ENCODE measurements at regions not wholly inside any gene's neighbourhood (a gene's known extent, or its start where the extent isn't known, plus 50 kb on each side); places are given as distances from the start of the nearest gene placed in this dataset.

GRCh38 chr10:2858452-2858851 is 208.9 kb upstream of the PFKP start:
- no peak for DNase-seq (ENCODE audit: low spot score)
- Histone ChIP-seq H3K9me3 (ENCODE audit: low read depth) (no peaks in the 10 kb centered on the region), H2AFZ (no peak overlapping the region), H3K27ac (no peak overlapping the region), H3K27me3 (peaks cover 13% of the 10 kb centered on the region), H3K4me1 (ENCODE audit: insufficient read depth) (no peaks in the 10 kb centered on the region), H3K4me2 (no peak overlapping the region), H3K9me2 (replicated peaks; ENCODE audit: insufficient read depth) (no peaks in the 10 kb centered on the region), H4K20me1 (ENCODE audit: insufficient read depth, poor library complexity, severe bottlenecking) (no peaks in the 10 kb centered on the region), H3K36me3 (replicated peaks; ENCODE audit: insufficient read depth, low read depth) (no peaks in the 10 kb centered on the region), H3K79me2 (no peaks in the 10 kb centered on the region), H3K4me3 (no peak overlapping the region)
- TF ChIP-seq CTCF (IDR thresholded peaks at IDR 0.05; ENCODE audit: poor library complexity) (no peak), EZH2phosphoT487 (IDR thresholded peaks at IDR 0.05; ENCODE audit: low read depth, severe bottlenecking, unreplicated experiment) (no peak), EZH2 (IDR thresholded peaks at IDR 0.05; ENCODE audit: borderline replicate concordance) (no peak)
- 80% methylated on average over 2 of the region's 2 CpGs for WGBS (ENCODE audit: low lambda C conversion rate, missing lambda C conversion rate)

- Histone ChIP-seq H2AFZ (no peak overlapping the region), H4K20me1 (ENCODE audit: insufficient read depth, poor library complexity, severe bottlenecking) (no peaks in the 10 kb centered on the region), H3K9me3 (ENCODE audit: low read depth) (no peaks in the 10 kb centered on the region), H3K27ac (no peak overlapping the region), H3K36me3 (replicated peaks; ENCODE audit: insufficient read depth, low read depth) (no peaks in the 10 kb centered on the region), H3K9me2 (replicated peaks; ENCODE audit: insufficient read depth) (no peaks in the 10 kb centered on the region), H3K27me3 (peaks cover 14% of the 10 kb centered on the region), H3K4me1 (ENCODE audit: insufficient read depth) (no peaks in the 10 kb centered on the region), H3K4me3 (no peak overlapping the region), H3K4me2 (no peak overlapping the region), H3K79me2 (no peaks in the 10 kb centered on the region)
- no peak for TF ChIP-seq EZH2phosphoT487 (IDR thresholded peaks at IDR 0.05; ENCODE audit: low read depth, severe bottlenecking, unreplicated experiment)
- no peak for TF ChIP-seq EZH2 (IDR thresholded peaks at IDR 0.05; ENCODE audit: borderline replicate concordance)
- TF ChIP-seq CTCF (IDR thresholded peaks at IDR 0.05; ENCODE audit: poor library complexity), result no peak
- no peak for DNase-seq (ENCODE audit: low spot score)
- 68% methylated on average over 6 of the region's 6 CpGs for WGBS (ENCODE audit: low lambda C conversion rate, missing lambda C conversion rate)
Observed at GRCh38 chr10:2856598-2856997, 210.8 kb upstream of the PFKP start.

GRCh38 chr10:2852574-2853323 is 214.6 kb upstream of the PFKP start:
- Histone ChIP-seq H3K4me2 (no peak overlapping the region), H3K79me2 (no peaks in the 10 kb centered on the region), H2AFZ (no peak overlapping the region), H4K20me1 (ENCODE audit: insufficient read depth, poor library complexity, severe bottlenecking) (no peaks in the 10 kb centered on the region), H3K27ac (no peak overlapping the region), H3K4me3 (no peak overlapping the region), H3K27me3 (peaks cover 14% of the 10 kb centered on the region), H3K9me2 (replicated peaks; ENCODE audit: insufficient read depth) (no peaks in the 10 kb centered on the region), H3K9me3 (ENCODE audit: low read depth) (no peaks in the 10 kb centered on the region), H3K4me1 (ENCODE audit: insufficient read depth) (no peaks in the 10 kb centered on the region), H3K36me3 (replicated peaks; ENCODE audit: insufficient read depth, low read depth) (no peaks in the 10 kb centered on the region)
- TF ChIP-seq EZH2phosphoT487 (IDR thresholded peaks at IDR 0.05; ENCODE audit: low read depth, severe bottlenecking, unreplicated experiment) (no peak), EZH2 (IDR thresholded peaks at IDR 0.05; ENCODE audit: borderline replicate concordance) (no peak), CTCF (IDR thresholded peaks at IDR 0.05; ENCODE audit: poor library complexity) (no peak)
- WGBS (ENCODE audit: low lambda C conversion rate, missing lambda C conversion rate), result 50% methylated on average over 2 of the region's 2 CpGs
- DNase-seq (ENCODE audit: low spot score), result no peak
